ENCODE measurements at regions not wholly inside any gene's neighbourhood (a gene's known extent, or its start where the extent isn't known, plus 50 kb on each side); places are given as distances from the start of the nearest gene placed in this dataset.
"Not testable (repeated sequence)": the region's sequence is repeated elsewhere in the genome, so short reads cannot be mapped to it uniquely, and the experiment has no call there.

GRCh38 chr4:181896614-181897013, 346.6 kb upstream of the TENM3 start:
- no peak for DNase-seq

GRCh38 chr4:181897935-181898334, 345.3 kb upstream of the TENM3 start:
- DNase-seq, result no peak

- not testable (repeated sequence) for DNase-seq
Measured at GRCh38 chr4:181902404-181902803, 340.8 kb upstream of the TENM3 start.

GRCh38 chr4:181905708-181906107, 337.5 kb upstream of the TENM3 start:
- DNase-seq, result no peak

GRCh38 chr4:181908168-181908567, 335.0 kb upstream of the TENM3 start:
- DNase-seq, result no peak

- no peak for DNase-seq
Measured at GRCh38 chr4:181909368-181909767, 333.8 kb upstream of the TENM3 start.

- DNase-seq, result no peak
Measured at GRCh38 chr4:181911420-181911819, 331.8 kb upstream of the TENM3 start.

GRCh38 chr4:181933471-181933870, 309.7 kb upstream of the TENM3 start:
- no peak for DNase-seq

- DNase-seq, result no peak
Measured at GRCh38 chr4:181938631-181939030, 304.6 kb upstream of the TENM3 start.

- DNase-seq, result no peak
Measured at GRCh38 chr4:181939199-181939945, 303.8 kb upstream of the TENM3 start.

GRCh38 chr4:181944527-181944926, 298.7 kb upstream of the TENM3 start:
- DNase-seq, result no peak

GRCh38 chr4:181946902-181947301, 296.3 kb upstream of the TENM3 start:
- no peak for DNase-seq

- DNase-seq, result no peak
Measured at GRCh38 chr4:181948839-181949382, 294.3 kb upstream of the TENM3 start.

- DNase-seq, result no peak
Measured at GRCh38 chr4:181949704-181950312, 293.4 kb upstream of the TENM3 start.

- DNase-seq, result no peak
Measured at GRCh38 chr4:181950372-181951127, 292.7 kb upstream of the TENM3 start.

GRCh38 chr4:181951265-181951664, 291.9 kb upstream of the TENM3 start:
- DNase-seq, result no peak

GRCh38 chr4:181952478-181952877, 290.7 kb upstream of the TENM3 start:
- no peak for DNase-seq

GRCh38 chr4:181956512-181956911, 286.7 kb upstream of the TENM3 start:
- DNase-seq, result no peak

GRCh38 chr4:181957088-181957487, 286.1 kb upstream of the TENM3 start:
- DNase-seq, result no peak

- DNase-seq, result no peak
Measured at GRCh38 chr4:181958446-181958845, 284.8 kb upstream of the TENM3 start.

GRCh38 chr4:181959121-181959520, 284.1 kb upstream of the TENM3 start:
- DNase-seq, result no peak

- DNase-seq, result no peak
Measured at GRCh38 chr4:181960384-181960783, 282.8 kb upstream of the TENM3 start.

GRCh38 chr4:181962321-181962720, 280.9 kb upstream of the TENM3 start:
- DNase-seq, result no peak

- DNase-seq, result no peak
Measured at GRCh38 chr4:181964731-181965130, 278.5 kb upstream of the TENM3 start.

Measured in activated CD4-positive, alpha-beta T cell treated with anti-CD3 and anti-CD28 coated beads, Interleukin-2, amount 50 U/mL, for 48 hours (primary cell).